C4-2B (cell line): ENCODE measurements at regions not wholly inside any gene's neighbourhood (a gene's known extent, or its start where the extent isn't known, plus 50 kb on each side); places are given as distances from the start of the nearest gene placed in this dataset.

Source experiments
- CTCF ChIP-seq: fragments of 450-650 bp; conservative IDR thresholded peaks from 2 replicates; pipeline ENCODE4 v1.5.1; 2017; ENCODE audit warnings: mild to moderate bottlenecking
- ZFX ChIP-seq: fragments of 450-650 bp; IDR thresholded peaks from 2 replicates; pipeline ENCODE4 v1.6.1; 2017

- TF ChIP-seq CTCF (no peak), ZFX (no peak)
These were observed 248.0 kb downstream of the CDC5L start for GRCh38 chr6:44635486-44635885.
